Activated T-helper 2 cell treated with anti-CD3 and anti-CD28 coated beads, Interferon-gamma antibody, Interleukin-2, Interleukin-4, amounts not matched to agents 10 μg/mL and 5 μg/mL and 100 μg/mL, durations not matched to agents 14 hours and 24 hours and 36 hours (primary cell): ENCODE measurements at regions not wholly inside any gene's neighbourhood (a gene's known extent, or its start where the extent isn't known, plus 50 kb on each side); places are given as distances from the start of the nearest gene placed in this dataset.
"Not testable (repeated sequence)": the region's sequence is repeated elsewhere in the genome, so short reads cannot be mapped to it uniquely, and the experiment has no call there.

Experiments
- DNase-seq: peaks from one replicate; pipeline ENCODE4 v3.0.0; 2021; ENCODE audit warnings: low spot score
- H3K27ac Mint-ChIP-seq: one replicate; pipeline ENCODE4 v1.8.0; 2021; ENCODE audit warnings: mixed read lengths
- H3K27me3 Mint-ChIP-seq: one replicate; pipeline ENCODE4 v1.8.0; 2021; ENCODE audit warnings: low read depth, mixed read lengths
- H3K36me3 Mint-ChIP-seq: one replicate; pipeline ENCODE4 v1.8.0; 2021; ENCODE audit warnings: low read depth, mixed read lengths
- H3K4me1 Mint-ChIP-seq: one replicate; pipeline ENCODE4 v1.8.0; 2021; ENCODE audit warnings: low read depth, mixed read lengths
- H3K4me3 Mint-ChIP-seq: one replicate; pipeline ENCODE4 v1.8.0; 2021; ENCODE audit warnings: low read depth, mild to moderate bottlenecking, moderate library complexity, mixed read lengths
- H3K9me3 Mint-ChIP-seq: one replicate; pipeline ENCODE4 v1.8.0; 2021; ENCODE audit warnings: mixed read lengths
- intact Hi-C: fragments of 100-400 bp; cut with micrococcal nuclease; formaldehyde crosslinking; loops from one replicate; pipeline ENCODE4 v1.15.1; 2023

DNA sequence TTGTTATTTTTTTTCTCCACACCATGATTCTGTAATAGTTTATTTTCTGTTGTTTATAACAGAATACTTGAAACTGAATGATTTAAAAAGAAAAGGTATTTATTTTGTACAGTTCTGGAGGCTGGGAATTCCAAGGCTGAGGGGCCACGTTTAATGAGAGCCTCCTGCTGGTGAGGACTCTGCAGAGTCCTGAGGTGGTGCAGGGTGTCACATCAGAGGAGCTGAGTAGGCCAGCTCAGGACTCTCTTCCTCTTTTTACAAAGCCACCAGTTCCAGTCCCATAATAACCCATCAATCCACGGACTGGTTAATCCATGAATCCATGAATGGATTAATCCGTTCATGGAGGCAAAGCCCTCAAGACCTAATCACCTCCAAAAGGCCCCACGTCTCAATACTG, 71.6 kb downstream of the TFAP2A start:
- Mint-ChIP-seq H3K9me3 (no peaks in the 10 kb centered on the region), H3K27ac (no peak overlapping the region), H3K4me3 (no peak overlapping the region), H3K4me1 (no peaks in the 10 kb centered on the region), H3K36me3 (no peaks in the 10 kb centered on the region), H3K27me3 (no peaks in the 10 kb centered on the region)
- intact Hi-C loops: no loop called here
- DNase-seq: no peak

GRCh38 chr6:10341605-10342004, 73.3 kb downstream of the TFAP2A start:
- Mint-ChIP-seq H3K9me3 (no peaks in the 10 kb centered on the region), H3K27ac (no peak overlapping the region), H3K36me3 (no peaks in the 10 kb centered on the region), H3K27me3 (no peaks in the 10 kb centered on the region), H3K4me1 (no peaks in the 10 kb centered on the region), H3K4me3 (no peak overlapping the region)
- intact Hi-C loops: no loop called here
- no peak for DNase-seq

- intact Hi-C loops: no loop called here
- H3K9me3 Mint-ChIP-seq: no peaks in the 10 kb centered on the region
- H3K36me3 Mint-ChIP-seq: no peaks in the 10 kb centered on the region
- no peak for DNase-seq
- H3K27ac Mint-ChIP-seq: no peak overlapping the region
- H3K4me3 Mint-ChIP-seq: no peak overlapping the region
- no peaks in the 10 kb centered on the region for H3K4me1 Mint-ChIP-seq
- H3K27me3 Mint-ChIP-seq: no peaks in the 10 kb centered on the region
Measured at GRCh38 chr6:10338151-10338550, 76.7 kb downstream of the TFAP2A start.

DNA sequence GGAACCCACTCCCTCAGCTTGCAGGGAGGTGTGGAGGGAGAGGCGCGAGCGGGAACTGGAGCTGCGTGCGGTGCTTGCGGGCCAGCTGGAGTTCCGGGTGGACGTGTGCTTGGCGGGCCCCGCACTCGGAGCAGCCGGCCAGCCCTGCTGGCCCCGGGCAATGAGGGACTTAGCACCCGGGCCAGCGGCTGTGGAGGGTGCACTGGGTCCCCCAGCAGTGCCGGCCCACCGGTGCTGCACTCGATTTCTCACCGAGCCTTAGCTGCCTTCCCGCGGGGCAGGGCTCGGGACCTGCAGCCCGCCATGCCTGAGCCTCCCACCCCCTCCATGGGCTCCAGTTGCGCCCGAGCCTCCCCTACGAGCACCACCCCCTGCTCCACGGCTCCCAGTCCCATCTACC, 77.5 kb downstream of the TFAP2A start:
- H3K4me1 Mint-ChIP-seq, intact Hi-C loops, H3K9me3 Mint-ChIP-seq, DNase-seq, H3K36me3 Mint-ChIP-seq, H3K27ac Mint-ChIP-seq, H3K27me3 Mint-ChIP-seq, H3K4me3 Mint-ChIP-seq: not testable (repeated sequence)

GRCh38 chr6:10332111-10332510, 82.8 kb downstream of the TFAP2A start:
- intact Hi-C loops: no loop called here
- no peaks in the 10 kb centered on the region for H3K36me3 Mint-ChIP-seq
- H3K27ac Mint-ChIP-seq: no peak overlapping the region
- no peaks in the 10 kb centered on the region for H3K27me3 Mint-ChIP-seq
- no peaks in the 10 kb centered on the region for H3K4me1 Mint-ChIP-seq
- H3K4me3 Mint-ChIP-seq: no peak overlapping the region
- DNase-seq: no peak
- H3K9me3 Mint-ChIP-seq: no peaks in the 10 kb centered on the region

GRCh38 chr6:10331334-10331968, 83.4 kb downstream of the TFAP2A start:
- no peak for DNase-seq
- Mint-ChIP-seq H3K9me3 (no peaks in the 10 kb centered on the region), H3K4me3 (no peak overlapping the region), H3K27me3 (no peaks in the 10 kb centered on the region), H3K36me3 (no peaks in the 10 kb centered on the region), H3K27ac (no peak overlapping the region), H3K4me1 (no peaks in the 10 kb centered on the region)
- intact Hi-C loops: no loop called here

DNA sequence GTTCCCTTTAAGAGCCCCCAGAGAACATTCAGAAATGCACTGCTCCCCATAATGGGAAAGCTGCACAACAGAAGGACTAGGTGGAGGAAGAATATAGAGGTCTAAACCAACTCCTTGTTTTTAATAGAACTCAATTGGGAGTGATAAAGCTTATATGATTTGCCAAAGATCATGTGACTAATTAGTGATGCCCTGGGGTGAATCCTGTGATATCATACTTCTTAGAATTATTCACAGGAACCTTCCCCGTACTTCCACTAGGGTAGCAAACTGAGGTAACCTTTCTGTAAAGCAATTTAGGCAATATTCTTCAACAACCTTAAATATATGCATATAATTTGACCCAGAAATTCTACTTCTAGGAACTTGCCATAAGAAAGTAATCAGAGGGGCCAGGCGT, 84.4 kb downstream of the TFAP2A start:
- no peak overlapping the region for H3K27ac Mint-ChIP-seq
- no peak for DNase-seq
- no peak overlapping the region for H3K4me3 Mint-ChIP-seq
- H3K4me1 Mint-ChIP-seq: no peaks in the 10 kb centered on the region
- H3K36me3 Mint-ChIP-seq: no peaks in the 10 kb centered on the region
- no peaks in the 10 kb centered on the region for H3K27me3 Mint-ChIP-seq
- intact Hi-C loops: no loop called here
- no peaks in the 10 kb centered on the region for H3K9me3 Mint-ChIP-seq

DNA sequence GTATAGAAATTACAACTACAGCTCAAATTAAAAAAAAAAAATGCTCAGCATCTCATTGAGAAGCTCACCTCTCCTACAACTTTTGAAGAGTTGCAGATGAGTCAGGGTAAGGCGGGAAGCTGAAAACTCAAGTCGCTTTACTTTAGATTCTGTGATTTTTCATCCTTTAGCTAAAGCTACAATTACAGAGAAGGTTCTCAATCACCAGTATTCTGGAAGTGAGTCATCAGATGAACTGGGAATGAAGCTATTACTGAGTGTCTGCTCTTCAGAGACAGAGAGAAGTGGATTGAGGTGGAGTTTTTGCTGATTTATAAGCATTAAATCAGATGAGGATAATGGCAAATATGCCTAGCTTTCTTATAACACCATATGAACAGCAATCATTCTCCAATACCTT, 91.9 kb downstream of the TFAP2A start:
- Mint-ChIP-seq H3K36me3 (no peaks in the 10 kb centered on the region), H3K27ac (no peak overlapping the region), H3K27me3 (no peaks in the 10 kb centered on the region), H3K4me1 (no peaks in the 10 kb centered on the region), H3K9me3 (peaks cover 6% of the 10 kb centered on the region), H3K4me3 (no peak overlapping the region)
- no peak for DNase-seq
- intact Hi-C loops: no loop called here

GRCh38 chr6:10320291-10320690, 94.6 kb downstream of the TFAP2A start:
- Mint-ChIP-seq H3K27ac (no peak overlapping the region), H3K9me3 (peaks cover 6% of the 10 kb centered on the region), H3K4me3 (no peak overlapping the region), H3K4me1 (no peaks in the 10 kb centered on the region), H3K36me3 (no peaks in the 10 kb centered on the region), H3K27me3 (no peaks in the 10 kb centered on the region)
- DNase-seq: no peak
- intact Hi-C loops: no loop called here

- Mint-ChIP-seq H3K4me3 (no peak overlapping the region), H3K27ac (no peak overlapping the region), H3K27me3 (no peaks in the 10 kb centered on the region), H3K4me1 (no peaks in the 10 kb centered on the region), H3K9me3 (peaks cover 6% of the 10 kb centered on the region), H3K36me3 (no peaks in the 10 kb centered on the region)
- DNase-seq: no peak
- intact Hi-C loops: no loop called here
Measured at GRCh38 chr6:10316373-10316721, 98.5 kb downstream of the TFAP2A start.

DNA sequence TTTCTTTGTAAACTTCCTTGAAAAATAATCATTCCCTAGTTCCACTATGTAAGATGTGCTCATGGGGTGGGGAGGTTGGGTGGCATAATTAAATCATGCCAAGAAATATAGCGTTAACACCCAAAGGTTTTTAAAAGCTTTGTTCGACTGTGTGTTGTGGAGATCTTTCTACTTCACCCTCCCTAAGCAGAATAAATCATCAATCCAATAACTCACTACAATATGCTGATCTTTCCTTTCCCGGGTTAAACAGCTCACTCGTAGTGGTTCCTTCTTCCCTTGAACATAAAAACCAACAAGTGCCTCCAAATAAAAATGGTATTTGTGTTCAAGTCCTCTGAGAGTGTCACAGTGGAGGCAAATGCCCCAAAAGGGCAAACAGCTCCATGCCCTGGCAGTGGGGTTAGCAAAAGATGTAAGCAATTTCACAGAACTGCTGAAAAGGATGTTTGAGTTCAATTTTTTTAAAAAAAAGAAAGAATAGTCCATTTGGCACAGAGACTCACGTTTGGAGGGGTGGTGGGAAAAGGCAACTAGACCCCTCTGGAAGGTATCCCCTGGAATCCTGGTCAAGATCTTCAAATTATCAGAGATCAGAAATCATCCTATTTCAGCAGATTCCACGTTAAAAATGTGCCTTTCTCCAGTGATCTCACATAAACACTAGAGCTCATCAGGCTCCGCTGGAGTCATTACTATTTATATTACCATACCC, 99.1 kb downstream of the TFAP2A start:
- DNase-seq: no peak
- Mint-ChIP-seq H3K4me3 (no peak overlapping the region), H3K9me3 (peaks cover 6% of the 10 kb centered on the region), H3K27ac (no peak overlapping the region), H3K27me3 (no peaks in the 10 kb centered on the region), H3K36me3 (no peaks in the 10 kb centered on the region), H3K4me1 (no peaks in the 10 kb centered on the region)
- intact Hi-C loops: no loop called here

DNA sequence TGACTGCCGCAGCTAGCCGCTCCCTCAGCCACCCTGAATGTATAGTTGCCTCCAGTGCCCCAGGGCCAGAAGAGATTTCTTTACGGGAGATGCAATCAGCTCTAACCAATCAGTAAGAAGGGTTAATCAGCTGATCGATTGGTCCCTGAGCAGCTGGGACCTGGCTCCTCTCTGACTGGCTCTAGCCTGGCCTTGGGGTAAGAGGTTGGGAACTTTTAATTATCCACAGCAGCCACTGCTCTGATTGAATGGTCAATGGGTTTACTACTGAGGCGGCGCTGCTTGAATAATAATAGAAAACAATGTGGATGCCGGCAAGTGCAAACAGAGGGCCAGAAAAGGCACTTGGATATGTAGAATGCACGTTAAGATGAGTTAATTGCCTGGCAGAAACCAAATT, 99.8 kb downstream of the TFAP2A start:
- Mint-ChIP-seq H3K9me3 (peaks cover 6% of the 10 kb centered on the region), H3K4me1 (no peaks in the 10 kb centered on the region), H3K4me3 (no peak overlapping the region), H3K36me3 (no peaks in the 10 kb centered on the region), H3K27me3 (no peaks in the 10 kb centered on the region), H3K27ac (no peak overlapping the region)
- no peak for DNase-seq
- intact Hi-C loops: no loop called here

DNA sequence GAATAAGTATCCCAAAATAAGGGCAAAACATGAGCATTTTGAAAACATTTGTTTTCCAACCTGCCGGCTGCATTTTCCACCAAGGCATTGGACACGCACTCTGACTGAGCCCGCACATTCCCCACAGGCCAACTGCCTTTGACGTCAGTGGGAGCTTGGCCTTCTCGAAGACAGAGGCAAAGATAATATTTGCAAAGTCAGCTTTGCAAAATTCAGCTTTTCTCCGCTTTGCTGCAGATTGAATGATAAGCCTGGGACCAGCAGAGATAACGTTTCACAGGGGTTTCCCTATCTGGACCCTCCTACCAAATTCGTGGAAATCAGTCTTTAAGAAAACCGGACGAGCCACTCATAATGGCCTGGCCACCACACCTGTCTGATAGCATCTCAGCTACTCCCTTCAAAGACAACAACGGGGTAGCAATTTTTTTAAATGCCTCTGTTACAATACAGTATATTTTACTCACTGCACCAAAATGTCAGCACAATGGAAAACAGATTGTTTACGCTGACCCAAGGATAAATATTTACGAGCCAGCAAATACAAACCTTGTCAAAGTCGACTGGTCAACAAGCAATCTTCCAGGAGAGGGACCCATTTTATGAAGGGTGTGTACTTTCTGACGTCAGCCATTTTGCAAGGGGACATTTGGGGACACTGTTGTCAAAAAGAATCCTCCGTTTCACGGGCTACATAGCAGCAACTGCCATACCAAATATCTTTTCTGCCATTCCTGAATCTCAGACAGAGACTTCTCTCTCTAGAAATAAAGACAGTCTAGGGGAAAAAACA, 100.5 kb downstream of the TFAP2A start:
- no peaks in the 10 kb centered on the region for H3K36me3 Mint-ChIP-seq
- peaks cover 6% of the 10 kb centered on the region for H3K9me3 Mint-ChIP-seq
- H3K27me3 Mint-ChIP-seq: no peaks in the 10 kb centered on the region
- H3K27ac Mint-ChIP-seq: no peak overlapping the region
- intact Hi-C loops: no loop called here
- no peak for DNase-seq
- no peak overlapping the region for H3K4me3 Mint-ChIP-seq
- no peaks in the 10 kb centered on the region for H3K4me1 Mint-ChIP-seq
